SJCRH30 (cell line): ENCODE measurements at regions not wholly inside any gene's neighbourhood (a gene's known extent, or its start where the extent isn't known, plus 50 kb on each side); places are given as distances from the start of the nearest gene placed in this dataset.

Experiments
- DNase-seq, 2 experiments: peaks; one replicate each; pipeline ENCODE4 v3.0.0-alpha.2; 2015 to 2020
- H3K27ac ChIP-seq: fragments of 250-450 bp; sonication (Bioruptor Pico); 2 replicates; pipeline ENCODE4 v1.5.1; 2020; ENCODE audit warnings: mild to moderate bottlenecking, moderate library complexity
- H3K27me3 ChIP-seq: fragments of 250-450 bp; sonication (Bioruptor Pico); 2 replicates; pipeline ENCODE4 v1.5.1; 2020; ENCODE audit warnings: mild to moderate bottlenecking, moderate library complexity
- H3K36me3 ChIP-seq: fragments of 250-450 bp; sonication (Bioruptor Pico); 2 replicates; pipeline ENCODE4 v1.5.1; 2020; ENCODE audit warnings: mild to moderate bottlenecking, moderate library complexity
- H3K4me1 ChIP-seq: fragments of 250-450 bp; sonication (Bioruptor Pico); 2 replicates; pipeline ENCODE4 v1.5.1; 2020; ENCODE audit warnings: mild to moderate bottlenecking, moderate library complexity
- H3K4me3 ChIP-seq: fragments of 250-450 bp; sonication (Bioruptor Pico); 2 replicates; pipeline ENCODE4 v1.5.1; 2020; ENCODE audit warnings: mild to moderate bottlenecking, moderate library complexity
- H3K9me3 ChIP-seq: fragments of 250-450 bp; sonication (Bioruptor Pico); replicated peaks from 2 replicates; pipeline ENCODE4 v1.5.1; 2020; ENCODE audit warnings: mild to moderate bottlenecking, moderate library complexity

GRCh38 chr7:145331076-145331475 is 495.2 kb upstream of the TPK1 start:
- Histone ChIP-seq H3K9me3 (no peaks in the 10 kb centered on the region), H3K36me3 (no peaks in the 10 kb centered on the region), H3K4me3 (no peak overlapping the region), H3K4me1 (no peaks in the 10 kb centered on the region), H3K27me3 (no peaks in the 10 kb centered on the region), H3K27ac (no peak overlapping the region)
- no peak for DNase-seq

- DNase-seq, result no peak
- H3K36me3 ChIP-seq, result no peaks in the 10 kb centered on the region
- no peaks in the 10 kb centered on the region for H3K4me1 ChIP-seq
- H3K9me3 ChIP-seq, result no peaks in the 10 kb centered on the region
- H3K4me3 ChIP-seq, result no peak overlapping the region
- H3K27ac ChIP-seq, result no peak overlapping the region
- H3K27me3 ChIP-seq, result no peaks in the 10 kb centered on the region
Measured at GRCh38 chr7:145327646-145328045, 491.8 kb upstream of the TPK1 start.

GRCh38 chr7:145324081-145324480 is 488.2 kb upstream of the TPK1 start:
- no peaks in the 10 kb centered on the region for H3K9me3 ChIP-seq
- no peaks in the 10 kb centered on the region for H3K4me1 ChIP-seq
- H3K4me3 ChIP-seq, result no peak overlapping the region
- H3K27ac ChIP-seq, result no peak overlapping the region
- H3K36me3 ChIP-seq, result no peaks in the 10 kb centered on the region
- no peaks in the 10 kb centered on the region for H3K27me3 ChIP-seq
- DNase-seq, result no peak

GRCh38 chr7:145313551-145313950 is 477.7 kb upstream of the TPK1 start:
- Histone ChIP-seq H3K4me1 (no peaks in the 10 kb centered on the region), H3K9me3 (no peaks in the 10 kb centered on the region), H3K4me3 (no peak overlapping the region)

GRCh38 chr7:145293754-145294153 is 457.9 kb upstream of the TPK1 start:
- DNase-seq, result peak in 1 of 2 experiments; percentile 35
- H3K9me3 ChIP-seq, result no peaks in the 10 kb centered on the region
- no peak overlapping the region for H3K4me3 ChIP-seq
- H3K27ac ChIP-seq, result peak overlapping the region; percentile 12; the same call in 1 of the 2 replicates
- no peaks in the 10 kb centered on the region for H3K36me3 ChIP-seq
- peaks cover 7% of the 10 kb centered on the region; the same call in 1 of the 2 replicates for H3K4me1 ChIP-seq
- H3K27me3 ChIP-seq, result no peaks in the 10 kb centered on the region

More at GRCh38 chr7:145313551-145313950, 477.7 kb upstream of the TPK1 start:
- Histone ChIP-seq H3K36me3 (no peaks in the 10 kb centered on the region), H3K27me3 (no peaks in the 10 kb centered on the region), H3K27ac (no peak overlapping the region)
- DNase-seq, result peak in 1 of 2 experiments; percentile 3

GRCh38 chr7:145293228-145293701 is 457.4 kb upstream of the TPK1 start:
- no peaks in the 10 kb centered on the region for H3K36me3 ChIP-seq
- H3K27ac ChIP-seq, result peak overlapping the region; percentile 12; the same call in 1 of the 2 replicates

GRCh38 chr7:145289384-145289783 is 453.5 kb upstream of the TPK1 start:
- H3K36me3 ChIP-seq, result no peaks in the 10 kb centered on the region
- H3K4me1 ChIP-seq, result peaks cover 7% of the 10 kb centered on the region; the same call in 1 of the 2 replicates
- H3K27ac ChIP-seq, result no peak overlapping the region
- no peaks in the 10 kb centered on the region for H3K9me3 ChIP-seq
- no peak overlapping the region for H3K4me3 ChIP-seq
- no peaks in the 10 kb centered on the region for H3K27me3 ChIP-seq
- DNase-seq, result no peak

More at GRCh38 chr7:145293228-145293701, 457.4 kb upstream of the TPK1 start:
- H3K27me3 ChIP-seq, result no peaks in the 10 kb centered on the region
- no peaks in the 10 kb centered on the region for H3K9me3 ChIP-seq
- H3K4me3 ChIP-seq, result no peak overlapping the region
- H3K4me1 ChIP-seq, result peaks cover 7% of the 10 kb centered on the region; the same call in 1 of the 2 replicates
- peak in 1 of 2 experiments; percentile 50 for DNase-seq

GRCh38 chr7:145276118-145276517 is 440.3 kb upstream of the TPK1 start:
- no peak for DNase-seq
- Histone ChIP-seq H3K27me3 (no peaks in the 10 kb centered on the region), H3K9me3 (no peaks in the 10 kb centered on the region), H3K4me1 (no peaks in the 10 kb centered on the region), H3K27ac (no peak overlapping the region), H3K36me3 (no peaks in the 10 kb centered on the region), H3K4me3 (no peak overlapping the region)

GRCh38 chr7:145269418-145270161 is 433.7 kb upstream of the TPK1 start:
- Histone ChIP-seq H3K27ac (no peak overlapping the region), H3K4me1 (peaks cover 3% of the 10 kb centered on the region; the same call in 1 of the 2 replicates), H3K4me3 (no peak overlapping the region), H3K36me3 (no peaks in the 10 kb centered on the region), H3K9me3 (no peaks in the 10 kb centered on the region), H3K27me3 (no peaks in the 10 kb centered on the region)
- DNase-seq, result peak in 1 of 2 experiments; percentile 34

- Histone ChIP-seq H3K27ac (no peak overlapping the region), H3K36me3 (no peaks in the 10 kb centered on the region), H3K9me3 (no peaks in the 10 kb centered on the region), H3K4me1 (peaks cover 3% of the 10 kb centered on the region; the same call in 1 of the 2 replicates), H3K27me3 (no peaks in the 10 kb centered on the region), H3K4me3 (no peak overlapping the region)
- peak in 1 of 2 experiments; percentile 12 for DNase-seq
Measured at GRCh38 chr7:145265180-145265579, 429.3 kb upstream of the TPK1 start.

GRCh38 chr7:145263886-145264285 is 428.0 kb upstream of the TPK1 start:
- DNase-seq, result peak in 1 of 2 experiments; percentile 16
- Histone ChIP-seq H3K4me3 (no peak overlapping the region), H3K36me3 (no peaks in the 10 kb centered on the region), H3K27ac (no peak overlapping the region), H3K27me3 (no peaks in the 10 kb centered on the region), H3K4me1 (peaks cover 3% of the 10 kb centered on the region; the same call in 1 of the 2 replicates), H3K9me3 (no peaks in the 10 kb centered on the region)

GRCh38 chr7:145252031-145252430 is 416.2 kb upstream of the TPK1 start:
- Histone ChIP-seq H3K36me3 (no peaks in the 10 kb centered on the region), H3K27me3 (no peaks in the 10 kb centered on the region), H3K9me3 (no peaks in the 10 kb centered on the region), H3K4me3 (no peak overlapping the region), H3K4me1 (peaks cover 4% of the 10 kb centered on the region; the same call in 1 of the 2 replicates), H3K27ac (no peak overlapping the region)
- DNase-seq, result no peak

- Histone ChIP-seq H3K4me1 (no peaks in the 10 kb centered on the region), H3K9me3 (no peaks in the 10 kb centered on the region), H3K27me3 (no peaks in the 10 kb centered on the region), H3K4me3 (no peak overlapping the region), H3K36me3 (no peaks in the 10 kb centered on the region), H3K27ac (no peak overlapping the region)
- no peak for DNase-seq
Measured at GRCh38 chr7:145224775-145225174, 388.9 kb upstream of the TPK1 start.

GRCh38 chr7:145219461-145219860 is 383.6 kb upstream of the TPK1 start:
- Histone ChIP-seq H3K36me3 (no peaks in the 10 kb centered on the region), H3K4me1 (no peaks in the 10 kb centered on the region)
- peak in 1 of 2 experiments; percentile 15 for DNase-seq

GRCh38 chr7:145216866-145217265 is 381.0 kb upstream of the TPK1 start:
- no peak overlapping the region for H3K4me3 ChIP-seq
- DNase-seq, result peak in 1 of 2 experiments; percentile 13
- H3K4me1 ChIP-seq, result peaks cover under 1% of the 10 kb centered on the region; the same call in 1 of the 2 replicates
- no peaks in the 10 kb centered on the region for H3K27me3 ChIP-seq
- H3K36me3 ChIP-seq, result no peaks in the 10 kb centered on the region
- H3K27ac ChIP-seq, result no peak overlapping the region
- no peaks in the 10 kb centered on the region for H3K9me3 ChIP-seq

More at GRCh38 chr7:145219461-145219860, 383.6 kb upstream of the TPK1 start:
- Histone ChIP-seq H3K27me3 (no peaks in the 10 kb centered on the region), H3K27ac (no peak overlapping the region), H3K9me3 (no peaks in the 10 kb centered on the region), H3K4me3 (no peak overlapping the region)
